Psoas muscle (tissue), 7 donors: ENCODE measurements at regions not wholly inside any gene's neighbourhood (a gene's known extent, or its start where the extent isn't known, plus 50 kb on each side); places are given as distances from the start of the nearest gene placed in this dataset.

Experiments used
- ATAC-seq, 4 donors: fragments of 200-7000 bp; cut with Tn5 transposase; one replicate each; pipeline ENCODE4 v1.9.1; 2020; ENCODE audit warnings: moderate library complexity in 3 of 4, mild to moderate bottlenecking in 2 of 4
- DNase-seq, 2 donors: peaks; one replicate each; pipeline ENCODE4 v3.0.0-alpha.2; 2020
- H3K27ac ChIP-seq: fragments of 200-600 bp; one replicate; pipeline ENCODE4 v1.8.0; 2022
- H3K27me3 ChIP-seq, 3 donors: fragments of 200-600 bp in 1 of 3; one replicate each; pipeline versions ENCODE4 v1.6.1 to v1.8.0; 2013 to 2022; ENCODE audit warnings: low read length in 2 of 3, mild to moderate bottlenecking in 2 of 3, moderate library complexity in 1 of 3; ENCODE audit not compliant: insufficient read depth in 3 of 3
- H3K36me3 ChIP-seq, 2 donors: fragments of 200-600 bp in 1 of 2; one replicate each; pipeline versions ENCODE4 v1.6.1 to v1.8.0; 2013 to 2022; ENCODE audit warnings: low read depth in 1 of 2, mild to moderate bottlenecking in 1 of 2, moderate library complexity in 1 of 2; ENCODE audit not compliant: insufficient read depth in 1 of 2
- H3K4me1 ChIP-seq: fragments of 200-600 bp; one replicate; pipeline ENCODE4 v1.8.0; 2022
- H3K4me3 ChIP-seq: fragments of 200-600 bp; one replicate; pipeline ENCODE4 v1.8.0; 2022; ENCODE audit warnings: mild to moderate bottlenecking
- H3K9me3 ChIP-seq: fragments of 200-600 bp; one replicate; pipeline ENCODE4 v1.8.0; 2022
- WGBS, 3 donors: extraction: QIAGEN DNeasy Blood & Tissue Kit; methylation state at CpG; one replicate each; pipeline versions ENCODE4 v1.1.6 to v1.1.7; 2013; 5-methylcytosine and 5-hydroxymethylcytosine counted together
- intact Hi-C, 2 donors: fragments of 100-400 bp; cut with DNase I; formaldehyde crosslinking; loops; one replicate each; pipeline versions ENCODE4 v1.11.0 to v1.14.2; 2022
- TF ChIP-seq, protein P1 (sequence below): fragments of 200-600 bp; IDR thresholded peaks from one replicate; pipeline ENCODE4 v1.8.0; 2022; ENCODE audit warnings: antibody characterized with exemption
- donor health status: healthy with polysubstance abuse.
- donor health status: DM: no; HTN: no; CAD: no; lungs with moderate emphysema.
- donor health status: Bipolar disorder and iron deficiency.
- donor health status: healthy.
- donor health status: DM: yes; HTN: yes; CAD: no.
- donor health status: DM: no; HTN: no; CAD: no.
- donor health status: DM: yes; HTN: yes; CAD: no.

DNA sequence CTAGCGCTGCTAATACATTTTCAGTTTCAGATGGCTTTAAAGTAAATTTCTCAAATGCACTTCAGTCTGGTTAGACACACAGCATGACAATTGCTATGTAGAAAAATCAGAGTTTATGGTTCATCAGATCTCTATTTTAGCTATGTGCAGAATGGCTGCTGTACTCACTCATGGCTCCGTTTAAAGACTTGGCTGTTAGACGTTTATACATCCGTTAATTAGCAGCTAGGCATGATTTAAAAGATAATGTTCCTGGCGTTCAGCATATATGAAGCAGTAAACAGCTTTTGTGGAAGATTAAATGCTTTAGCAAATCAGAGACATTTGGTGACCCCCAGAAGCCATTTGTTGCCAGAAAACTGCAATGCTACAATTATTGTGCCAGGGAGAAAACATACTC lies 350.0 kb upstream of the MANEA start:
- H3K36me3 ChIP-seq: no peaks in the 10 kb centered on the region
- H3K4me3 ChIP-seq: no peak overlapping the region
- intact Hi-C loops: no loop called here
- DNase-seq (no peak), ATAC-seq (no peak)
- no peaks in the 10 kb centered on the region for H3K27me3 ChIP-seq
- TF ChIP-seq, protein P1, sequence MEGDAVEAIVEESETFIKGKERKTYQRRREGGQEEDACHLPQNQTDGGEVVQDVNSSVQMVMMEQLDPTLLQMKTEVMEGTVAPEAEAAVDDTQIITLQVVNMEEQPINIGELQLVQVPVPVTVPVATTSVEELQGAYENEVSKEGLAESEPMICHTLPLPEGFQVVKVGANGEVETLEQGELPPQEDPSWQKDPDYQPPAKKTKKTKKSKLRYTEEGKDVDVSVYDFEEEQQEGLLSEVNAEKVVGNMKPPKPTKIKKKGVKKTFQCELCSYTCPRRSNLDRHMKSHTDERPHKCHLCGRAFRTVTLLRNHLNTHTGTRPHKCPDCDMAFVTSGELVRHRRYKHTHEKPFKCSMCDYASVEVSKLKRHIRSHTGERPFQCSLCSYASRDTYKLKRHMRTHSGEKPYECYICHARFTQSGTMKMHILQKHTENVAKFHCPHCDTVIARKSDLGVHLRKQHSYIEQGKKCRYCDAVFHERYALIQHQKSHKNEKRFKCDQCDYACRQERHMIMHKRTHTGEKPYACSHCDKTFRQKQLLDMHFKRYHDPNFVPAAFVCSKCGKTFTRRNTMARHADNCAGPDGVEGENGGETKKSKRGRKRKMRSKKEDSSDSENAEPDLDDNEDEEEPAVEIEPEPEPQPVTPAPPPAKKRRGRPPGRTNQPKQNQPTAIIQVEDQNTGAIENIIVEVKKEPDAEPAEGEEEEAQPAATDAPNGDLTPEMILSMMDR: no peak
- H3K9me3 ChIP-seq: no peaks in the 10 kb centered on the region
- no peaks in the 10 kb centered on the region for H3K4me1 ChIP-seq
- 11 to 19% (median 15%) methylated on average over 5 of the region's 5 CpGs for WGBS, 3 donors
- no peak overlapping the region for H3K27ac ChIP-seq

DNA sequence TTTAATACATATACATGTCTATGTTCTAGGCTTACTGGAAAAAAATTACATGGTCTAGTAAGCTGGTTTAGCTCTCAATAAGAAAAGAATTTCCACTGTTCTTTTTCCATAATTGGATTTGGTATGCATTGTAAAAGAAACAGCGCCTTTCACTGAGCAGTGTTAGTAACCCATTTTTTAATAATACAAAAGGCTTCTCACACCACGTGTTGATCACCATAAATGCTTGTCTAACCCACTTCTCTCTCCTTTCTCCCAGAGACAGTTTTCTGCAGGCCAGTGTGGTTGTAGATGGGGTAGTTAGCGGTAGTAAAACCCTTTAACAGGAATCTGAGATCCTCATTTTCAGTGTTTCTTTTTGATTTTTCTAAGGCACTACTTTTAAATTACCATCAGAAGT lies 348.7 kb upstream of the MANEA start:
- TF ChIP-seq, protein P1: no peak
- no peaks in the 10 kb centered on the region for H3K4me1 ChIP-seq
- no peaks in the 10 kb centered on the region for H3K27me3 ChIP-seq
- DNase-seq (no peak), ATAC-seq (no peak)
- no peak overlapping the region for H3K27ac ChIP-seq
- H3K36me3 ChIP-seq: no peaks in the 10 kb centered on the region
- H3K9me3 ChIP-seq: no peaks in the 10 kb centered on the region
- 19 to 33% (median 26%) methylated on average over 3 of the region's 3 CpGs for WGBS, 3 donors
- H3K4me3 ChIP-seq: no peak overlapping the region
- intact Hi-C loops: no loop called here

DNA sequence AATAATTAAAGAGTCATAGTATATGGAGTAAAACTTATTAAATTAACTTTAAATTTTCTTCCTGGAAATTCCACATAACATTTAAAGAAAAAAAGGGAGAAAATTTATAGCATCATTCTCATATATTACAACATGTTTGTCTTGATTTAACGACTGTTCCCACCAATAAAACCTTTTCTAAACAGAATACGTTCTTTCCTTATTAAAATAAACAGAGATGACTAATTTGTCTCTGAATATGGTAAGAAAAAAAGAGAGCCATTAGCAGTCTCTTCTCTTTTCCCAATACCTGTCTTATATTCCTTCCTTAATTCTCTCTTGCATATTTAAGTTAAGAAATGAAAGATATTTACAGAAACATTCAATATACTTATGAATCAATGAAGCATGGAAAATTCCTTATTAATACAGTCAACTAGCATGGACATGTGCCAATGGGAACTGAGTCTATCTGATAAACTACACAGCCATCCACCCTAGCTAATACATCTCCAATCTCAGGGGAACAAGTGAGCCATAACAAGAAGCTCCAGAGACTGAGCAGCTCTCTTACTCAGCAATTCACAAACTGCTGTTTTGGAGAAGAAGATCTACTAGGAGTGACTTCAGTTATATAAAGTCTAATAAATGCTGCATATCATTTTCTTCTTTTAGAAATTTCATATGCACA lies 347.1 kb upstream of the MANEA start:
- WGBS, 3 donors: 66 to 71% (median 70%) methylated on average over 2 of the region's 2 CpGs
- no peak for DNase-seq

DNA sequence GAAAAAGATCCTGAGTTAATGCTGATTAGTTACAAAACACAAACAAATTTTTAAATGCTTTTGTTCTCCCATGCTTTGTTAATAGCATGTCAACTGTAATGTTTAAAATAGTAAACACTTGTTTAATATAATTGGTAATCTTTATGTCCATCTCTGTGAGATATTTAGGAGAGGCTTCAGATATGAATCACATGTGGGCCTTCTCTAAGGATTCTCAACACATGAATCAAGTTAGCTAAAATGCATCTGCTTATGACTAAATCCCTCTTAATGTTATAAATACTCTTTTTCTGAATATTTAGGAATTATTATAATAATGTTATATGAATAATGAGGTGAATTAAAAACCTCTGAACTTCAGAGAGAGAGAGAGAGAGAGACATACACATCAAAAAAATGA lies 345.9 kb upstream of the MANEA start:
- no peak overlapping the region for H3K4me3 ChIP-seq
- ATAC-seq (no peak), DNase-seq (no peak)
- TF ChIP-seq, protein P1: no peak
- H3K9me3 ChIP-seq: no peaks in the 10 kb centered on the region
- H3K27me3 ChIP-seq: no peaks in the 10 kb centered on the region
- H3K4me1 ChIP-seq: no peaks in the 10 kb centered on the region
- intact Hi-C loops: no loop called here
- no peak overlapping the region for H3K27ac ChIP-seq
- no peaks in the 10 kb centered on the region for H3K36me3 ChIP-seq

More for the DNA sequence above, 347.1 kb upstream of the MANEA start:
- Histone ChIP-seq H3K27ac (no peak overlapping the region), H3K4me3 (no peak overlapping the region), H3K4me1 (no peaks in the 10 kb centered on the region), H3K36me3 (no peaks in the 10 kb centered on the region), H3K9me3 (no peaks in the 10 kb centered on the region), H3K27me3 (no peaks in the 10 kb centered on the region)
- intact Hi-C loops: no loop called here
- ATAC-seq: no peak
- TF ChIP-seq, protein P1: no peak

DNA sequence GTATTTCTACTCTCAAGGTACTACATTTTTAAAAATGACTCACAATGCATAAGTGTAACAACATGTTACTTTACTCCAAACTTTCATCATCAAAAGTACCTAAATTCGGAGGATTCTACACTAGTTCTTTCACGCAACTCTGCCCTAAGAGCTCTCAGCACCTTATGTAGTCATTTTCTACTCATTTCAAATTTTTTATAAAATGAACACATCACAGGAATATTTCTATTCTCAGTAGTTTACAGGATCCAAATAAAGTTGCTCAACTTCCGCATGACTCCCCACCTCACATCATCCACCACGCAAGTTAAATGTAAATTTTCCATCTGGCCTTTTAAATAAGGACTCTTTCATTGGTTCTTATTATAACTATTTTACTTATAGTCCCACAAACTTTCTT lies 344.9 kb upstream of the MANEA start:
- DNase-seq: no peak
- H3K4me1 ChIP-seq: no peaks in the 10 kb centered on the region
- intact Hi-C loops: no loop called here
- H3K36me3 ChIP-seq: no peaks in the 10 kb centered on the region
- no peak for ATAC-seq
- H3K4me3 ChIP-seq: no peak overlapping the region
- H3K9me3 ChIP-seq: no peaks in the 10 kb centered on the region
- TF ChIP-seq, protein P1: no peak
- no peak overlapping the region for H3K27ac ChIP-seq
- H3K27me3 ChIP-seq: no peaks in the 10 kb centered on the region
- 93 to 95% (median 93%) methylated on average over 4 of the region's 4 CpGs for WGBS, 3 donors
